ENCODE measurements at regions not wholly inside any gene's neighbourhood (a gene's known extent, or its start where the extent isn't known, plus 50 kb on each side); places are given as distances from the start of the nearest gene placed in this dataset.

DNA sequence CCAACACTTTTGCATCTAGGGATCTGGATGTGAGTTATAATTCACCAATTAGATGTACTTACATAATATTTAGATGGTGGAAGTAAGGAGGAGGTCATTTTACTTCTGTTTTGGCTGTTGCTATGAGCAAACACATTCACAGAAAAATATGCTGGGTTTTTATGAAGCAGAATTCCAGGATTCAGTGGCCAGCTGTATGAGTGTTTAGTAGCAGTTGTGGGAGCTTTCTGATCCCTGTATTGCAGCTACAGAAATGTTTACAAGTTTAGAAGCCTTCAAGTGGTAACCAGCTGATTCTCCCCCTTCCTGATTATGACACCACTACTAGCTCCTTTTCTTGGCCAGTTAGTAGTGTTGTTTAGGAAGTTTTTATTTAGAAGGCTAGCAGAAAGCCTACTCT, 177.0 kb downstream of the TENT5A start:
- H3K27ac ChIP-seq (ENCODE audit: low read length) = no peak overlapping the region
- H3K9me3 ChIP-seq (ENCODE audit: low read length) = no peaks in the 10 kb centered on the region
- no peaks in the 10 kb centered on the region for H3K27me3 ChIP-seq (ENCODE audit: insufficient read depth, low read depth, low read length)
- no peaks in the 10 kb centered on the region for H3K9me2 ChIP-seq (ENCODE audit: insufficient read depth, low read length)
- H3K36me3 ChIP-seq (ENCODE audit: insufficient read depth, low read length) = no peaks in the 10 kb centered on the region
- H2AFZ ChIP-seq (ENCODE audit: low read depth, low read length) = no peak overlapping the region
- TF ChIP-seq, protein P1, sequence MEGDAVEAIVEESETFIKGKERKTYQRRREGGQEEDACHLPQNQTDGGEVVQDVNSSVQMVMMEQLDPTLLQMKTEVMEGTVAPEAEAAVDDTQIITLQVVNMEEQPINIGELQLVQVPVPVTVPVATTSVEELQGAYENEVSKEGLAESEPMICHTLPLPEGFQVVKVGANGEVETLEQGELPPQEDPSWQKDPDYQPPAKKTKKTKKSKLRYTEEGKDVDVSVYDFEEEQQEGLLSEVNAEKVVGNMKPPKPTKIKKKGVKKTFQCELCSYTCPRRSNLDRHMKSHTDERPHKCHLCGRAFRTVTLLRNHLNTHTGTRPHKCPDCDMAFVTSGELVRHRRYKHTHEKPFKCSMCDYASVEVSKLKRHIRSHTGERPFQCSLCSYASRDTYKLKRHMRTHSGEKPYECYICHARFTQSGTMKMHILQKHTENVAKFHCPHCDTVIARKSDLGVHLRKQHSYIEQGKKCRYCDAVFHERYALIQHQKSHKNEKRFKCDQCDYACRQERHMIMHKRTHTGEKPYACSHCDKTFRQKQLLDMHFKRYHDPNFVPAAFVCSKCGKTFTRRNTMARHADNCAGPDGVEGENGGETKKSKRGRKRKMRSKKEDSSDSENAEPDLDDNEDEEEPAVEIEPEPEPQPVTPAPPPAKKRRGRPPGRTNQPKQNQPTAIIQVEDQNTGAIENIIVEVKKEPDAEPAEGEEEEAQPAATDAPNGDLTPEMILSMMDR (IDR thresholded peaks at IDR 0.05; ENCODE audit: poor library complexity, severe bottlenecking) = no peak
- TF ChIP-seq EP300 (conservative IDR thresholded peaks at IDR 0.05; ENCODE audit: poor library complexity, severe bottlenecking) = no peak
- no peak for TF ChIP-seq TAF1 (IDR thresholded peaks at IDR 0.05; ENCODE audit: low read depth)
- TF ChIP-seq EZH2 (IDR thresholded peaks at IDR 0.05; ENCODE audit: borderline replicate concordance, insufficient read depth, low read length, poor library complexity, severe bottlenecking) = no peak
- TF ChIP-seq POLR2AphosphoS5 (IDR thresholded peaks at IDR 0.05) = no peak
- no peak for TF ChIP-seq SMC3 (conservative IDR thresholded peaks at IDR 0.05; ENCODE audit: poor library complexity)
- no peak for TF ChIP-seq MXI1 (conservative IDR thresholded peaks at IDR 0.05; ENCODE audit: poor library complexity, severe bottlenecking)
- TF ChIP-seq, protein P2, sequence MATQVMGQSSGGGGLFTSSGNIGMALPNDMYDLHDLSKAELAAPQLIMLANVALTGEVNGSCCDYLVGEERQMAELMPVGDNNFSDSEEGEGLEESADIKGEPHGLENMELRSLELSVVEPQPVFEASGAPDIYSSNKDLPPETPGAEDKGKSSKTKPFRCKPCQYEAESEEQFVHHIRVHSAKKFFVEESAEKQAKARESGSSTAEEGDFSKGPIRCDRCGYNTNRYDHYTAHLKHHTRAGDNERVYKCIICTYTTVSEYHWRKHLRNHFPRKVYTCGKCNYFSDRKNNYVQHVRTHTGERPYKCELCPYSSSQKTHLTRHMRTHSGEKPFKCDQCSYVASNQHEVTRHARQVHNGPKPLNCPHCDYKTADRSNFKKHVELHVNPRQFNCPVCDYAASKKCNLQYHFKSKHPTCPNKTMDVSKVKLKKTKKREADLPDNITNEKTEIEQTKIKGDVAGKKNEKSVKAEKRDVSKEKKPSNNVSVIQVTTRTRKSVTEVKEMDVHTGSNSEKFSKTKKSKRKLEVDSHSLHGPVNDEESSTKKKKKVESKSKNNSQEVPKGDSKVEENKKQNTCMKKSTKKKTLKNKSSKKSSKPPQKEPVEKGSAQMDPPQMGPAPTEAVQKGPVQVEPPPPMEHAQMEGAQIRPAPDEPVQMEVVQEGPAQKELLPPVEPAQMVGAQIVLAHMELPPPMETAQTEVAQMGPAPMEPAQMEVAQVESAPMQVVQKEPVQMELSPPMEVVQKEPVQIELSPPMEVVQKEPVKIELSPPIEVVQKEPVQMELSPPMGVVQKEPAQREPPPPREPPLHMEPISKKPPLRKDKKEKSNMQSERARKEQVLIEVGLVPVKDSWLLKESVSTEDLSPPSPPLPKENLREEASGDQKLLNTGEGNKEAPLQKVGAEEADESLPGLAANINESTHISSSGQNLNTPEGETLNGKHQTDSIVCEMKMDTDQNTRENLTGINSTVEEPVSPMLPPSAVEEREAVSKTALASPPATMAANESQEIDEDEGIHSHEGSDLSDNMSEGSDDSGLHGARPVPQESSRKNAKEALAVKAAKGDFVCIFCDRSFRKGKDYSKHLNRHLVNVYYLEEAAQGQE (IDR thresholded peaks at IDR 0.05; ENCODE audit: borderline replicate concordance) = no peak
- no peak for TF ChIP-seq RAD21 (conservative IDR thresholded peaks at IDR 0.05)
- H3K4me3 ChIP-seq (ENCODE audit: low read length) = no peak overlapping the region
- no peak overlapping the region for H3K4me2 ChIP-seq (ENCODE audit: low read length)
- no peaks in the 10 kb centered on the region for H4K20me1 ChIP-seq (ENCODE audit: insufficient read depth)
- no peaks in the 10 kb centered on the region for H3K79me2 ChIP-seq (replicated peaks; ENCODE audit: insufficient read depth, low read length)
- no peak overlapping the region for H3K9ac ChIP-seq (ENCODE audit: low read length)
- H3F3A ChIP-seq (ENCODE audit: insufficient read depth, low read length, poor library complexity, severe bottlenecking) = no peaks in the 10 kb centered on the region

DNA sequence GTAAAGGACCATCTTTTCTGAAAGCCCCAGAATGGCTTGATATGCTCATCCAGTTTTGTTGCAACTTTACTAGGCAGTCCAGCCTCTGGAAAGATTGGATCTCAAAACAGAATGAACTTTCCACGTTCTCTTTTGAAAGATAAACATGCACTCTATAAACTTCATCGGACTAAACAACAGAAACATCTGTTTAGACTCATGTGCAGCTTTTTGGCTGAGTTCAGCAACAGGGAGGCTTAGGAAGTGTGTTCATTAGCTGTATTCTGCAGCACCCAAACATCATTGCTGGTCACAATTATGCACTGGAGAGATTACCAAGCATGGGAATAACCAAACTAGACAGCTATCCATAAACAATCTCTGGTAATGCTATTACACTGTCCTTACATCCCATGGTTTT, 180.5 kb downstream of the TENT5A start:
- no peak overlapping the region for H3K4me2 ChIP-seq (ENCODE audit: low read length)
- H3K36me3 ChIP-seq (ENCODE audit: insufficient read depth, low read length) = no peaks in the 10 kb centered on the region
- no peaks in the 10 kb centered on the region for H3K9me3 ChIP-seq (ENCODE audit: low read length)
- no peaks in the 10 kb centered on the region for H3K9me2 ChIP-seq (ENCODE audit: insufficient read depth, low read length)
- no peak overlapping the region for H3K4me3 ChIP-seq (ENCODE audit: low read length)
- no peaks in the 10 kb centered on the region for H3K27me3 ChIP-seq (ENCODE audit: insufficient read depth, low read depth, low read length)
- no peaks in the 10 kb centered on the region for H3K79me2 ChIP-seq (replicated peaks; ENCODE audit: insufficient read depth, low read length)
- no peak overlapping the region for H3K27ac ChIP-seq (ENCODE audit: low read length)
- TF ChIP-seq, protein P1 (IDR thresholded peaks at IDR 0.05; ENCODE audit: poor library complexity, severe bottlenecking) = no peak
- TF ChIP-seq SMC3 (conservative IDR thresholded peaks at IDR 0.05; ENCODE audit: poor library complexity) = no peak
- no peak for TF ChIP-seq EP300 (conservative IDR thresholded peaks at IDR 0.05; ENCODE audit: poor library complexity, severe bottlenecking)
- no peak for TF ChIP-seq POLR2AphosphoS5 (IDR thresholded peaks at IDR 0.05)
- no peak for TF ChIP-seq EZH2 (IDR thresholded peaks at IDR 0.05; ENCODE audit: borderline replicate concordance, insufficient read depth, low read length, poor library complexity, severe bottlenecking)
- TF ChIP-seq MXI1 (conservative IDR thresholded peaks at IDR 0.05; ENCODE audit: poor library complexity, severe bottlenecking) = no peak
- no peak for TF ChIP-seq RAD21 (conservative IDR thresholded peaks at IDR 0.05)
- TF ChIP-seq, protein P2 (IDR thresholded peaks at IDR 0.05; ENCODE audit: borderline replicate concordance) = no peak
- TF ChIP-seq TAF1 (IDR thresholded peaks at IDR 0.05; ENCODE audit: low read depth) = no peak
- no peak overlapping the region for H2AFZ ChIP-seq (ENCODE audit: low read depth, low read length)
- H3K9ac ChIP-seq (ENCODE audit: low read length) = no peak overlapping the region
- no peaks in the 10 kb centered on the region for H3F3A ChIP-seq (ENCODE audit: insufficient read depth, low read length, poor library complexity, severe bottlenecking)
- no peaks in the 10 kb centered on the region for H4K20me1 ChIP-seq (ENCODE audit: insufficient read depth)
